ENCODE measurements at regions not wholly inside any gene's neighbourhood (a gene's known extent, or its start where the extent isn't known, plus 50 kb on each side); places are given as distances from the start of the nearest gene placed in this dataset.

GRCh38 chr9:107919263-107919662 lies 429.7 kb upstream of the KLF4 start:
- H3K9me3 Mint-ChIP-seq: peaks cover 11% of the 10 kb centered on the region; the same call in 2 of the 3 replicates
- H3K4me2 ChIP-seq: no peak overlapping the region
- H3F3A ChIP-seq (replicated peaks; ENCODE audit: low read depth): no peaks in the 10 kb centered on the region
- ATAC-seq (no peak), DNase-seq (ENCODE audit: low spot score) (no peak)
- no peaks in the 10 kb centered on the region for H4K20me1 ChIP-seq (replicated peaks; ENCODE audit: insufficient read depth)
- no peak overlapping the region for H3K27ac Mint-ChIP-seq
- H3K27me3 Mint-ChIP-seq (ENCODE audit: insufficient read depth, low read depth, poor library complexity): peaks cover 2% of the 10 kb centered on the region
- H3K36me3 Mint-ChIP-seq (ENCODE audit: low read depth): peaks cover 3% of the 10 kb centered on the region; the same call in 1 of the 3 replicates
- no peaks in the 10 kb centered on the region for H3K79me2 ChIP-seq (replicated peaks; ENCODE audit: insufficient read depth)
- H3K4me3 Mint-ChIP-seq: no peak overlapping the region
- H3K36me3 ChIP-seq (ENCODE audit: insufficient read depth): no peaks in the 10 kb centered on the region; the same call in 1 of the 2 replicates
- H3K27ac ChIP-seq (ENCODE audit: low read depth): no peak overlapping the region
- TF ChIP-seq NANOG (IDR thresholded peaks at IDR 0.05; ENCODE audit: borderline replicate concordance) (no peak), JUNB (IDR thresholded peaks at IDR 0.05; ENCODE audit: unreplicated experiment) (no peak), EZH2phosphoT487 (IDR thresholded peaks at IDR 0.05; ENCODE audit: unreplicated experiment) (no peak), ETS1 (IDR thresholded peaks at IDR 0.05) (no peak)
- no peaks in the 10 kb centered on the region for H3K4me1 ChIP-seq (ENCODE audit: insufficient read depth)
- H3K9me2 ChIP-seq (ENCODE audit: insufficient read depth): peaks cover 12% of the 10 kb centered on the region
- 0 out of 2 replicates have a peak overlapping the region, but pooled peaks have one; percentile 43 for H2AFZ ChIP-seq
- no peaks in the 10 kb centered on the region for H3K27me3 ChIP-seq (ENCODE audit: insufficient read depth)
- H3K4me3 ChIP-seq: no peak overlapping the region
- H3K4me1 Mint-ChIP-seq: no peaks in the 10 kb centered on the region

- Histone ChIP-seq H3F3A (replicated peaks; ENCODE audit: low read depth) (no peaks in the 10 kb centered on the region), H3K27ac (ENCODE audit: low read depth) (no peak overlapping the region), H3K36me3 (ENCODE audit: insufficient read depth) (no peaks in the 10 kb centered on the region; the same call in 1 of the 2 replicates), H3K4me3 (no peak overlapping the region), H3K79me2 (replicated peaks; ENCODE audit: insufficient read depth) (no peaks in the 10 kb centered on the region), H2AFZ (peak overlapping the region; percentile 53; the same call in 1 of the 2 replicates), H3K4me1 (ENCODE audit: insufficient read depth) (no peaks in the 10 kb centered on the region), H3K9me2 (ENCODE audit: insufficient read depth) (peaks cover 10% of the 10 kb centered on the region), H3K4me2 (no peak overlapping the region), H4K20me1 (replicated peaks; ENCODE audit: insufficient read depth) (no peaks in the 10 kb centered on the region), H3K27me3 (ENCODE audit: insufficient read depth) (no peaks in the 10 kb centered on the region)
- Mint-ChIP-seq H3K36me3 (ENCODE audit: low read depth) (peaks cover 3% of the 10 kb centered on the region; the same call in 1 of the 3 replicates), H3K27ac (no peak overlapping the region), H3K9me3 (peaks cover 11% of the 10 kb centered on the region; the same call in 2 of the 3 replicates), H3K27me3 (ENCODE audit: insufficient read depth, low read depth, poor library complexity) (peaks cover 2% of the 10 kb centered on the region), H3K4me1 (no peaks in the 10 kb centered on the region), H3K4me3 (no peak overlapping the region)
- DNase-seq (ENCODE audit: low spot score): no peak
- no peak for TF ChIP-seq CTCF (conservative IDR thresholded peaks at IDR 0.05; ENCODE audit: low read depth in 2 of 2)
- no peak for ATAC-seq
These were observed 429.2 kb upstream of the KLF4 start for GRCh38 chr9:107918749-107919148.

DNA sequence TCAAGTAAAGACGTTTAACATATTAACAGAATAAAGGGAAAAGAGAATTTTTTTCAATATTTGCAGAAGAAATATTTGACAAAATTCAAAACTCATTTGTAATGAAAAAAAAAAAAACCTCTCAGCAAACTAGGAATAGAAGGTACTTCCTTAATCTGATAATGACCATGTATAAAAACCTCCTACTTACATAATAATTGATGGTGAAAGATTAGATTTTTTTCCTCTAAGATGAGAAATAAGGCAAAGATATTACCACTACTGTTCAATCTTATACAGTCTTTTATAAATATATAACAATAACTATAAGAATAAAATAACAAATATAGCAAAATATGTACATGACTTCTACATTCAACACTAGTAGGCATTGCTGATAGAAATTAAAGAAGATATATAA lies 424.6 kb upstream of the KLF4 start:
- Histone ChIP-seq H3F3A (replicated peaks; ENCODE audit: low read depth) (no peaks in the 10 kb centered on the region), H3K4me3 (no peak overlapping the region), H3K36me3 (ENCODE audit: insufficient read depth) (no peaks in the 10 kb centered on the region; the same call in 1 of the 2 replicates), H3K4me2 (no peak overlapping the region), H3K27me3 (ENCODE audit: insufficient read depth) (no peaks in the 10 kb centered on the region), H3K4me1 (ENCODE audit: insufficient read depth) (no peaks in the 10 kb centered on the region), H3K79me2 (replicated peaks; ENCODE audit: insufficient read depth) (no peaks in the 10 kb centered on the region), H3K27ac (ENCODE audit: low read depth) (no peak overlapping the region), H3K9me2 (ENCODE audit: insufficient read depth) (peaks cover 3% of the 10 kb centered on the region), H4K20me1 (replicated peaks; ENCODE audit: insufficient read depth) (no peaks in the 10 kb centered on the region), H2AFZ (no peak overlapping the region)
- ATAC-seq (no peak), DNase-seq (ENCODE audit: low spot score) (no peak)
- Mint-ChIP-seq H3K36me3 (ENCODE audit: low read depth) (peaks cover 6% of the 10 kb centered on the region; the same call in 2 of the 3 replicates), H3K4me3 (no peak overlapping the region), H3K27me3 (ENCODE audit: insufficient read depth, low read depth, poor library complexity) (peaks cover 2% of the 10 kb centered on the region), H3K4me1 (no peaks in the 10 kb centered on the region), H3K9me3 (peaks cover 20% of the 10 kb centered on the region), H3K27ac (no peak overlapping the region)
- no peak for TF ChIP-seq ZNF462 (CRISPR knock-in tag; IDR thresholded peaks at IDR 0.05)

Measured in GM23338 (cell line).